Epithelial cell of proximal tubule (primary cell): ENCODE measurements at regions not wholly inside any gene's neighbourhood (a gene's known extent, or its start where the extent isn't known, plus 50 kb on each side); places are given as distances from the start of the nearest gene placed in this dataset.

Experiments
- DNase-seq: peaks from one replicate; pipeline ENCODE4 v3.0.0-alpha.2; 2011; ENCODE audit warnings: low read depth
- H3K4me3 ChIP-seq: 2 replicates; pipeline ENCODE4 v1.5.1; 2011; ENCODE audit warnings: low read depth, mild to moderate bottlenecking, low read length
- CTCF ChIP-seq: conservative IDR thresholded peaks from 2 replicates; pipeline ENCODE4 v1.5.1; 2012; ENCODE audit warnings: low read depth, mild to moderate bottlenecking, low read length

DNA sequence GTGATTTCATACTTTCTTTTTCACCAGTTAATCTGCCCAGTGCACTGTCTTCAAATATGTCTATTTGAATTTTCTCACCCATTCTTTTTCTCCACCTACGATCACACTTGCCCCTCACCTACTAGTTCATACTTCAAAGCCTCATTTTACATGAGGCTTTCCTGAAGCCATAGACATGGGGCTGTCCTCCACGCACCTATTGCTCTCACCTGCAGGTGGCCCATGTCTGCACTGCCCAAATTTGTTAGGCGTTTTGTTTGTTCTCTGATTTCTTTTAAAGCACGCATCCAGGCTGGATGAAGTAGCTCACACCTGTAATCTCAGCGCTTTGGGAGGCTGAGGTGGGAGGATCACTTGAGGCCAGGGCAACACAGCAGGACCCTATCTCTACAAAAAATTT is 106.8 kb upstream of the RIPOR2 start:
- no peak for TF ChIP-seq CTCF
- no peak for DNase-seq
- no peak overlapping the region for H3K4me3 ChIP-seq

- no peak overlapping the region for H3K4me3 ChIP-seq
- TF ChIP-seq CTCF: no peak
- DNase-seq: no peak
Observed at GRCh38 chr6:25042984-25043725, 107.4 kb upstream of the RIPOR2 start.

DNA sequence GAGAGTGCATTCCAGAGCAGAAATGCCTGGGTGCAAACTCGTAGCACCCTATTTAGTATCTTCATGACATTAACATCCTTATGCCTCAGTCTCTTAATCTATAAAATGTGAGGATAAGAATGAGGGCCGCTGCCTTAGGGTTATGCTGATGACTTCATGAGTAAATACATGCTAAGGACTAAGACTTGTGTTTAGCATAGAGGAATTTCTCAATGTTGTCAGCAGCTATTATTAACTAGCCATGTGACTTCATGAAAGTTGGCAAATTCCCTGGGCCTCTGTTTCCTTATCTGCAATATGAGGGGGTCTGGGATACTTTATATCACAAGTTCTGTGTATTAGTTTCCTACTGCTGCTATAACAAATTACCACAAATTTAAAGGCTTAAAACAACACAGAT is 108.1 kb upstream of the RIPOR2 start:
- TF ChIP-seq CTCF: no peak
- H3K4me3 ChIP-seq: no peak overlapping the region
- no peak for DNase-seq

GRCh38 chr6:25046942-25047341 is 111.2 kb upstream of the RIPOR2 start:
- no peak overlapping the region for H3K4me3 ChIP-seq
- DNase-seq: no peak
- no peak for TF ChIP-seq CTCF

DNA sequence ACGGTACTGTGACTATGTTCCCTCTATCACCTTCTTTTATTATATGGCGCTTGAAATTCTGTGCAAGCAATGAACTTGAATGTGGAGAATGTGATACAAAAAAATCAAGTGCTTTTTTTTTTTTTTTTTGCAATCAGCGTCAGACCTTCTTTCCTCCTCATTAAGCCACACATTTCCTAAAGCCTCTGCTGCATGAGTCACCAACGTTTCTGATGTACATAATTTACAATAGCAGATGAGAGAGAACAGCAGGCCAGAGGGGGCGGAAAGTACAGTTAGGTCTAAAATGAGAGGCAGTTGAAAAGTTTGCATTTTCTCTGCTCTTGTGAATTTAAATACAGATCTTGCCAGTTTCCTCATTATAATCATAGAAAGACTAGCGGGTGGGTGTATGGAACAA is 114.6 kb upstream of the RIPOR2 start:
- no peak overlapping the region for H3K4me3 ChIP-seq
- DNase-seq: no peak
- no peak for TF ChIP-seq CTCF

DNA sequence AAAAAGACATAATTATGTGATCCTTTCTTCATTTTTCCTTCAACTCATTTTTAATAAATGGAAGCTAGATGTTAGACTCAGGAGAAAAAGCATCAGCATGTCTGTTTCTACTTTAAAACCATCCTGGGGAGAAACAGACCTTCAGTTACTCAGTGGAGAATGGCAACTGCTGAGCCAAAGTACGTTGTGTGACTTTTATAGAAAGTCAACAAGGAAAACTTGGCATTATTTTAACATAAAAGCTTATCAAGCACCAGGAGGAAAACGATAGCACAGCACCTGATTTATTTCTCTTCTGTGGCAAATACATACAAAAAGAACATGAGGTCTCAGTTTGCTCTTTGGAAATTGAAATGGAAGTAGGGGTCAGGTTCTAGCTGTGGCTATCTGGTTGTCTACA is 115.3 kb upstream of the RIPOR2 start:
- DNase-seq: no peak
- no peak for TF ChIP-seq CTCF
- H3K4me3 ChIP-seq: no peak overlapping the region

- no peak overlapping the region for H3K4me3 ChIP-seq
- TF ChIP-seq CTCF: peak; percentile 3
- DNase-seq: no peak
Observed at GRCh38 chr6:25052181-25052580, 116.4 kb upstream of the RIPOR2 start.
